Heart right ventricle (tissue), 16 donors: ENCODE measurements at regions not wholly inside any gene's neighbourhood (a gene's known extent, or its start where the extent isn't known, plus 50 kb on each side); places are given as distances from the start of the nearest gene placed in this dataset.

Experiments used
- ATAC-seq, 8 donors: fragments of 200-7000 bp; cut with Tn5 transposase; one replicate each; pipeline ENCODE4 v1.9.1; 2020; ENCODE audit warnings: mild to moderate bottlenecking in 8 of 8, moderate library complexity in 8 of 8, moderate number of reproducible peaks in 1 of 8
- DNase-seq, 2 donors: peaks; one replicate each; pipeline ENCODE4 v3.0.0-alpha.2; 2020
- H3K27ac ChIP-seq, 10 donors: fragments of 200-600 bp; sonication (generic) in 2 of 10; one replicate each; pipeline versions ENCODE4 v1.5.0 to v1.8.0; 2020 to 2022; ENCODE audit warnings: mild to moderate bottlenecking in 3 of 10
- H3K27me3 ChIP-seq, 7 donors: fragments of 200-600 bp; one replicate each; pipeline ENCODE4 v1.8.0; 2021 to 2022; ENCODE audit warnings: mild to moderate bottlenecking in 2 of 7
- H3K36me3 ChIP-seq, 9 donors: fragments of 200-600 bp; sonication (generic) in 1 of 9; one replicate each; pipeline versions ENCODE4 v1.5.0 to v1.8.0; 2020 to 2022; ENCODE audit warnings: mild to moderate bottlenecking in 2 of 9
- H3K4me1 ChIP-seq, 9 donors: fragments of 200-600 bp; sonication (generic) in 1 of 9; one replicate each; pipeline versions ENCODE4 v1.5.0 to v1.8.0; 2020 to 2022; ENCODE audit warnings: mild to moderate bottlenecking in 4 of 9
- H3K4me3 ChIP-seq, 10 donors: fragments of 200-600 bp; sonication (generic) in 2 of 10; one replicate each; pipeline versions ENCODE4 v1.5.0 to v1.8.0; 2020 to 2022; ENCODE audit warnings: mild to moderate bottlenecking in 7 of 10, moderate library complexity in 2 of 10
- H3K9me3 ChIP-seq, 11 donors: fragments of 200-600 bp in 10 of 11; sonication (generic) in 2 of 11; one replicate each; pipeline versions ENCODE4 v1.5.0 to v1.8.0; 2013 to 2022; ENCODE audit warnings: mild to moderate bottlenecking in 2 of 11, control low read depth in 1 of 11, moderate library complexity in 1 of 11
- WGBS, 2 donors: extraction: QIAGEN DNeasy Blood & Tissue Kit; methylation state at CpG; one replicate each; pipeline ENCODE4 v1.1.7; 2013; ENCODE audit warnings: inconsistent platforms in 1 of 2; 5-methylcytosine and 5-hydroxymethylcytosine counted together
- intact Hi-C, 10 donors: fragments of 100-400 bp; cut with DNase I; formaldehyde crosslinking; loops; one replicate each; pipeline versions ENCODE4 v1.11.1 to v1.14.2; 2022
- TF ChIP-seq, protein P1 (sequence below), 9 donors: fragments of 200-600 bp; sonication (generic) in 2 of 9; IDR thresholded peaks; one replicate each; pipeline versions ENCODE4 v1.5.0 to v1.8.0; 2021 to 2022; ENCODE audit warnings: antibody characterized with exemption in 9 of 9, mild to moderate bottlenecking in 5 of 9, moderate library complexity in 1 of 9
- donor health status: Arrhythmogenic right ventricular cardiomyopathy.
- donor health status: ischemic (EF 13 %, LVEDD 7.1; RV severe dilation, severe dysfunction).
- donor health status: healthy with polysubstance abuse.
- donor health status: DM: no; HTN: yes; CAD: no.
- donor health status: DM: no; HTN: no; CAD: no.
- donor health status: ischemic (EF 25% LVEDD 6.9; RV normal size, moderate dysfunction).
- donor health status: ischemic (EF 25% LVEDD 5.7; RV mildly dilated, moderate dysfunction).
- donor health status: healthy.
- donor health status: DM: yes; HTN: yes; CAD: no.
- donor health status: Ischemic cardiomyopathy.
- donor health status: ischemic (EF 35%, LVEDD 5.7; RV mildly dilated, moderate dysfunction).
- donor health status: nonischemic (EF 11% LVEDD 7.7; RV severe dilation, severe dysfunction).
- donor health status: DM: yes; HTN: yes; CAD: no.
- donor health status: PGD.
- donor health status: ischemic (EF 29% LVEDD 5.4; RV normal size, mild dysfunction).
- donor health status: nonischemic (EF 23%, LVEDD 6.1; RV moderate dilation, normal function).

DNA sequence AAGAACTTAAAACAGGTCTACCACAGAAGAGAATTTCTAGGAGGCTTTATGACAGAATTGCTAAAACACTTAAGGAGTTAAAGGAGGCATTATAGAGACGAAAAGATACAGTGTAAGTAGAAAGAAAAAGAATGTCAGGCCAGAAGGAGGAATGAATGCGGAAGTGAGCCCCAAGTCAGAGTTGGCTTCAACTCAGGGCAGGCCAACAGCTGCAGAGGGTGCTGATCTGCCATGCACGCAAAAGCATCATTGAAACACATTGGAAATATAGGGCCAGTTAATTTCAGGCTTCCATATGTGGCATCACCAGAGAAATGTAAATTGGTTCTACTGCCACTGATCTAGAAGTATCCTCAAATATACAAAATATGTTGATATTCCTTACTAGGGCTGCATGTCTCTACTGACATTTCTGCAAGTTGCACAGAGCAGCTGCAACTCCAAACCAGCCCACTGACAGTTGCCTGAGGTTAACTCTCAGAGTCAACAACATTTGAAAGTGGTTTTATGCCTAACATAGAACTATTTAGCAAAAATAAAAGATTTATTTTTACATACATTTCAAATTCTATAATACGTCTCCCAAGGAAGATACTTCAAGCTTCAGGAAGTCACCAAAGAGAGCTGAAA lies 324.1 kb downstream of the C11orf87 start:
- Histone ChIP-seq H3K4me3 (no peak overlapping the region), H3K36me3 (no peaks in the 10 kb centered on the region), H3K9me3 (no peaks in the 10 kb centered on the region), H3K27me3 (peaks cover 0 to 4% (median 0%) of the 10 kb centered on the region in 7 donors), H3K4me1 (peaks cover 0 to 27% (median 0%) of the 10 kb centered on the region in 9 donors), H3K27ac (no peak overlapping the region)
- DNase-seq (no peak), ATAC-seq (no peak)
- TF ChIP-seq, protein P1, sequence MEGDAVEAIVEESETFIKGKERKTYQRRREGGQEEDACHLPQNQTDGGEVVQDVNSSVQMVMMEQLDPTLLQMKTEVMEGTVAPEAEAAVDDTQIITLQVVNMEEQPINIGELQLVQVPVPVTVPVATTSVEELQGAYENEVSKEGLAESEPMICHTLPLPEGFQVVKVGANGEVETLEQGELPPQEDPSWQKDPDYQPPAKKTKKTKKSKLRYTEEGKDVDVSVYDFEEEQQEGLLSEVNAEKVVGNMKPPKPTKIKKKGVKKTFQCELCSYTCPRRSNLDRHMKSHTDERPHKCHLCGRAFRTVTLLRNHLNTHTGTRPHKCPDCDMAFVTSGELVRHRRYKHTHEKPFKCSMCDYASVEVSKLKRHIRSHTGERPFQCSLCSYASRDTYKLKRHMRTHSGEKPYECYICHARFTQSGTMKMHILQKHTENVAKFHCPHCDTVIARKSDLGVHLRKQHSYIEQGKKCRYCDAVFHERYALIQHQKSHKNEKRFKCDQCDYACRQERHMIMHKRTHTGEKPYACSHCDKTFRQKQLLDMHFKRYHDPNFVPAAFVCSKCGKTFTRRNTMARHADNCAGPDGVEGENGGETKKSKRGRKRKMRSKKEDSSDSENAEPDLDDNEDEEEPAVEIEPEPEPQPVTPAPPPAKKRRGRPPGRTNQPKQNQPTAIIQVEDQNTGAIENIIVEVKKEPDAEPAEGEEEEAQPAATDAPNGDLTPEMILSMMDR (IDR thresholded peaks at IDR 0.05): no peak
- intact Hi-C loops: no loop called here
- WGBS, 2 donors: 79 to 84% methylated on average over 4 of the region's 4 CpGs

DNA sequence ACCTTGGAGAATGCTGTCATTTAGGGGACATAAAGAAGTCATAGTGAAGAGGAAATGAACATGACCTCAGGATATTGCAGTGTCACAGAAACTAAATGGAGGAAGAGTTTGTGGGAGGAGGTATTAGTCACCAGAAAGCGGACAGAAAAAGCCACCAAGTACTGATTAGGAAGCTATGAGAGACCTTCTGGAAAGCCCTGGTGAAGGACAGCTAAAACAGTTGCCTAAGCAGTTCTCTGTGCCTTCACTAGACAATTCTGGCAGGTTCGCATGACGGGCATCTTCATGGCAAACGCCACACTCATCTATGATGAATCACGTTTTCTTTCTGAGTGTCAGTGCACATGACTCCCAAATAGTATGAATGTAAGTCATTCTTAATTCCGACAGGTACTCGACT lies 325.8 kb downstream of the C11orf87 start:
- Histone ChIP-seq H3K4me3 (no peak overlapping the region), H3K36me3 (no peaks in the 10 kb centered on the region), H3K4me1 (peaks cover 0 to 27% (median 0%) of the 10 kb centered on the region in 9 donors), H3K27ac (peak overlapping the region in 1 of 10 donors; percentile 66), H3K27me3 (no peaks in the 10 kb centered on the region), H3K9me3 (no peaks in the 10 kb centered on the region)
- intact Hi-C loops: no loop called here
- no peak for DNase-seq
- ATAC-seq: peak in 2 of 8 donors; percentile 44 to 79
- 78 to 81% methylated on average over 7 of the region's 7 CpGs for WGBS, 2 donors
- TF ChIP-seq, protein P1 (IDR thresholded peaks at IDR 0.05): no peak

DNA sequence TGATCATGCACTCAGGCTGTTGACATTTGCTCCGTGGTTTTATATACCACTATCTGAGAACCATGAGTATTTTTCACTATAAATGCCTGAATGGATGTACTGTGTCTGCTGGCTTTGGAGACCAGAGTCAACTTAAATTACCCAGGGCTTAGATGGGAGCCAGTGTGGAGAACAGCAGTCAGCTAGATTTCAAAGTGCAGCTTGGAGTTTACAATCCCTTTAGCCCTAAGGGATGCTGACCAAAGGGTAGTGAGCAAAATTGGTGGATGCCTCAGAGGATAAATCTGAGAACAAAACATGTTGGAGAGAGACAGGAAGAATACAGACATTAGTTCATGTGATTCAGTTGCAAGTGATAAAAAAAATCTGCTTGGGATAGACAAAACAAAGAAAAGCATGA lies 327.5 kb downstream of the C11orf87 start:
- 54 to 59% methylated on average over 1 of the region's 1 CpG for whole genome bisulfite sequencing, 2 donors
- H3K36me3 ChIP-seq: no peaks in the 10 kb centered on the region

DNA sequence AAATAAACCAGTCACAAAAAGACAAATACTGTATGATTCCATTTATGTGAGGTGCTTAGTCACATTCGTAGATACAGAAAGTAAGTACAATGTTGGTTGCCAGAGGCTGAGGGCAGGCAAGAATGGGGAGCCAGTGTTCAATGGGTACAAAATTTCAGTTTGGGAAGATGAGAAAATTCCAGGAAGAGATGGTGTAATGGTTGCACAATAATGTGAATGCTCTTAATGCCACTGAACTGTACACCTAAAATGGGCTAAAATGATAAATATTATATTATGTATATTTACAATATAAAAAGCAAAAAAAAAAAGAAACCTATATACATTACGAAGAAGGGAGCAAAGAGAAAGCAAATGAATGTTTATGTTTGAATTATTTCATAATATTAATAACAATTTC lies 329.0 kb downstream of the C11orf87 start:
- no peaks in the 10 kb centered on the region for H3K27me3 ChIP-seq
- H3K4me3 ChIP-seq: no peak overlapping the region
- H3K4me1 ChIP-seq: peaks cover 0 to 27% (median 0%) of the 10 kb centered on the region in 9 donors
- TF ChIP-seq, protein P1 (IDR thresholded peaks at IDR 0.05): no peak
- ATAC-seq (no peak), DNase-seq (no peak)
- H3K27ac ChIP-seq: no peak overlapping the region
- no peaks in the 10 kb centered on the region for H3K36me3 ChIP-seq
- no peaks in the 10 kb centered on the region for H3K9me3 ChIP-seq
- intact Hi-C loops: no loop called here
- WGBS, 2 donors: 89 to 92% methylated on average over 2 of the region's 2 CpGs

More for the DNA sequence above, 327.5 kb downstream of the C11orf87 start:
- H3K4me3 ChIP-seq: no peak overlapping the region
- H3K4me1 ChIP-seq: peaks cover 0 to 27% (median 0%) of the 10 kb centered on the region in 9 donors
- DNase-seq: no peak
- TF ChIP-seq, protein P1 (IDR thresholded peaks at IDR 0.05): no peak
- H3K9me3 ChIP-seq: no peaks in the 10 kb centered on the region
- intact Hi-C loops: no loop called here
- no peak overlapping the region for H3K27ac ChIP-seq
- H3K27me3 ChIP-seq: no peaks in the 10 kb centered on the region
- ATAC-seq: no peak
